GM12878 (cell line): ENCODE measurements at regions not wholly inside any gene's neighbourhood (a gene's known extent, or its start where the extent isn't known, plus 50 kb on each side); places are given as distances from the start of the nearest gene placed in this dataset.

Experiments
- ATF7 ChIP-seq: fragments of 450-650 bp; IDR thresholded peaks from 2 replicates; pipeline ENCODE4 v1.6.1; 2016; ENCODE audit warnings: low read depth, mild to moderate bottlenecking
- CTCF ChIP-seq, 3 experiments: IDR thresholded peaks in 2 of 3; conservative IDR thresholded peaks in 1 of 3; 2 replicates each; pipeline ENCODE4 v1.5.1; 2011; ENCODE audit warnings: low read depth in 3 of 3, low read length in 3 of 3, mild to moderate bottlenecking in 3 of 3, control low read depth in 2 of 3, moderate library complexity in 2 of 3, inconsistent platforms in 1 of 3, mixed read lengths in 1 of 3; ENCODE audit not compliant: control insufficient read depth in 2 of 3, insufficient read depth in 1 of 3; ENCODE audit errors: extremely low read depth in 1 of 3
- EED ChIP-seq: sonication (generic); IDR thresholded peaks from 2 replicates; pipeline ENCODE4 v1.6.1; 2016; ENCODE audit warnings: antibody characterized with exemption, low read depth
- LARP7 ChIP-seq: fragments of 450-650 bp; IDR thresholded peaks from 2 replicates; pipeline ENCODE4 v1.6.1; 2017; ENCODE audit warnings: mild to moderate bottlenecking
- PAX5 ChIP-seq: IDR thresholded peaks from 2 replicates; pipeline ENCODE4 v1.6.1; 2011; ENCODE audit warnings: low read depth, low read length, borderline replicate concordance
- RAD21 ChIP-seq: IDR thresholded peaks from 2 replicates; pipeline ENCODE4 v1.6.1; 2011; ENCODE audit warnings: mild to moderate bottlenecking, low read depth, low read length, moderate library complexity; ENCODE audit not compliant: insufficient read depth

GRCh38 chr16:6541267-6541666, 791.4 kb upstream of the RBFOX1 start:
- TF ChIP-seq LARP7, result no peak
- TF ChIP-seq CTCF (IDR thresholded peaks at IDR 0.05 in 2 of 3, conservative IDR thresholded peaks at IDR 0.05 in 1 of 3; ENCODE audit: control insufficient read depth in 2 of 3, extremely low read depth in 1 of 3, insufficient read depth in 1 of 3, low read depth in 3 of 3, low read length in 3 of 3), result no peak
- TF ChIP-seq PAX5, result no peak
- no peak for TF ChIP-seq EED
- no peak for TF ChIP-seq RAD21
- TF ChIP-seq ATF7, result no peak
